HCT116 (cell line): ENCODE measurements at regions not wholly inside any gene's neighbourhood (a gene's known extent, or its start where the extent isn't known, plus 50 kb on each side); places are given as distances from the start of the nearest gene placed in this dataset.

ENCODE experiments used
- ATAC-seq: fragments of 200-7000 bp; cut with Tn5 transposase; 2 replicates; pipeline ENCODE4 v1.9.1; 2020; ENCODE audit warnings: mild to moderate bottlenecking, moderate library complexity
- BruUV-seq: library from RNA; stranded (reverse); fragments of 400-500 nt; replicated peaks from 2 replicates; lab custom pipeline; 2021; lab: Mats Ljungman, UMichigan
- CTCF ChIA-PET: fragments of 300-600 bp; sonication (Branson Sonifier 250); formaldehyde crosslinking; loops from one replicate; lab custom pipeline; 2021; ENCODE audit warnings: antibody characterized with exemption; lab: Charles Lee
- POLR2A ChIA-PET: fragments of 300-600, 350-600 bp; sonication (Branson Sonifier 250); formaldehyde crosslinking; loops from one replicate; lab custom pipeline; 2021; ENCODE audit warnings: antibody characterized with exemption; lab: Charles Lee
- RAD21 ChIA-PET, 2 experiments: fragments of 300-600 bp; sonication (Branson Sonifier 250); formaldehyde crosslinking; loops; one replicate each; lab custom pipeline; 2023; ENCODE audit warnings: low total read pairs in 2 of 2; ENCODE audit not compliant: uncharacterized antibody in 2 of 2, unreplicated experiment in 2 of 2, low non-redundant PET in 1 of 2; lab: Charles Lee
- DNase-seq: peaks from one replicate; pipeline ENCODE4 v3.0.0-alpha.2; 2010; ENCODE audit warnings: low read depth, low spot score
- H2AFZ ChIP-seq: fragments of 200-600 bp; shearing (Covaris generic), sonication (generic); 2 replicates; pipeline ENCODE4 v1.6.1; 2017; ENCODE audit warnings: low read depth, mixed run types, mixed read lengths, antibody characterized with exemption, low read length; ENCODE audit not compliant: poor library complexity, severe bottlenecking
- H3K27ac ChIP-seq: 2 replicates; pipeline ENCODE4 v1.5.1; 2012; ENCODE audit warnings: low read depth, low read length
- H3K27me3 ChIP-seq: fragments of 200-600 bp; sonication (generic); 2 replicates; pipeline ENCODE4 v1.6.1; 2016; ENCODE audit warnings: mixed run types, low read length, mixed read lengths; ENCODE audit not compliant: insufficient read depth
- H3K36me3 ChIP-seq, 2 experiments: fragments of 200-500 bp in 1 of 2; fragments of 200-600 bp in 1 of 2; sonication (Bioruptor generic) in 1 of 2; sonication (generic) in 1 of 2; 2 replicates each; pipeline versions ENCODE4 v1.5.1 to v1.6.1; 2014 to 2016; ENCODE audit warnings: low read length in 2 of 2, inconsistent platforms in 1 of 2, mixed read lengths in 1 of 2, mixed run types in 1 of 2; ENCODE audit not compliant: insufficient read depth in 2 of 2, control insufficient read depth in 1 of 2
- H3K4me1 ChIP-seq, 2 experiments: fragments of 200-600 bp in 1 of 2; sonication (generic) in 1 of 2; 2 replicates each; pipeline versions ENCODE4 v1.5.1 to v1.6.1; 2012 to 2017; ENCODE audit warnings: low read length in 2 of 2, inconsistent platforms in 1 of 2, mild to moderate bottlenecking in 1 of 2, mixed read lengths in 1 of 2, mixed run types in 1 of 2, moderate library complexity in 1 of 2; ENCODE audit not compliant: insufficient read depth in 2 of 2, control insufficient read depth in 1 of 2
- H3K4me2 ChIP-seq: fragments of 200-600 bp; sonication (generic); 2 replicates; pipeline ENCODE4 v1.6.1; 2017; ENCODE audit warnings: mixed run types, low read length, mixed read lengths
- H3K4me3 ChIP-seq, 2 experiments: fragments of 200-600 bp in 1 of 2; sonication (generic) in 1 of 2; replicated peaks in 1 of 2; 2 replicates each; pipeline ENCODE4 v1.5.1; 2011 to 2016; ENCODE audit warnings: low read length in 2 of 2, control low read depth in 1 of 2, low read depth in 1 of 2, mild to moderate bottlenecking in 1 of 2, mixed read lengths in 1 of 2, mixed run types in 1 of 2
- H3K79me2 ChIP-seq: fragments of 200-600 bp; sonication (generic); 2 replicates; pipeline ENCODE4 v1.6.1; 2017; ENCODE audit warnings: mild to moderate bottlenecking, mixed run types, low read length, moderate library complexity, mixed read lengths; ENCODE audit not compliant: insufficient read depth
- H3K9ac ChIP-seq: fragments of 200-600 bp; sonication (generic); 2 replicates; pipeline ENCODE4 v1.6.1; 2016; ENCODE audit warnings: low read length, mixed read lengths
- H3K9me2 ChIP-seq: fragments of 200-600 bp; sonication (generic), shearing (Covaris generic); 2 replicates; pipeline ENCODE4 v1.6.1; 2017; ENCODE audit warnings: mixed run types, mild to moderate bottlenecking, moderate library complexity; ENCODE audit not compliant: insufficient read depth
- H3K9me3 ChIP-seq, 2 experiments: fragments of 200-500 bp in 1 of 2; fragments of 200-600 bp in 1 of 2; sonication (Bioruptor generic) in 1 of 2; sonication (generic) in 1 of 2; 2 replicates each; pipeline ENCODE4 v1.6.1; 2014 to 2017; ENCODE audit warnings: low read length in 2 of 2, mixed read lengths in 2 of 2, inconsistent platforms in 1 of 2, low read depth in 1 of 2, mild to moderate bottlenecking in 1 of 2, mixed run types in 1 of 2, moderate library complexity in 1 of 2; ENCODE audit not compliant: control insufficient read depth in 1 of 2, insufficient read depth in 1 of 2
- H4K20me1 ChIP-seq: fragments of 200-600 bp; sonication (generic), shearing (Covaris generic); 2 replicates; pipeline ENCODE4 v1.6.1; 2017; ENCODE audit warnings: mixed run types, mild to moderate bottlenecking, moderate library complexity; ENCODE audit not compliant: insufficient read depth
- CBX3 ChIP-seq: IDR thresholded peaks from 2 replicates; pipeline ENCODE4 v1.6.1; 2012; ENCODE audit warnings: low read depth
- CEBPB ChIP-seq: IDR thresholded peaks from 2 replicates; pipeline ENCODE4 v1.6.1; 2012; ENCODE audit warnings: low read depth
- EGR1 ChIP-seq: IDR thresholded peaks from 2 replicates; pipeline ENCODE4 v1.6.1; 2012; ENCODE audit warnings: low read depth
- ELF1 ChIP-seq: IDR thresholded peaks from 2 replicates; pipeline ENCODE4 v1.6.1; 2012; ENCODE audit warnings: low read depth, borderline replicate concordance
- EZH2 ChIP-seq: fragments of 200-600 bp; sonication (generic); IDR thresholded peaks from 2 replicates; pipeline ENCODE4 v1.6.1; 2017; ENCODE audit warnings: antibody characterized with exemption, mixed run types
- FOSL1 ChIP-seq: IDR thresholded peaks from 2 replicates; pipeline ENCODE4 v1.6.1; 2012; ENCODE audit warnings: low read depth
- JUND ChIP-seq: IDR thresholded peaks from 2 replicates; pipeline ENCODE4 v1.6.1; 2012
- POLR2AphosphoS5 ChIP-seq: IDR thresholded peaks from 2 replicates; pipeline ENCODE4 v1.6.1; 2011; ENCODE audit warnings: mild to moderate bottlenecking, low read depth, low read length, moderate library complexity
- SP1 ChIP-seq: IDR thresholded peaks from 2 replicates; pipeline ENCODE4 v1.6.1; 2012; ENCODE audit warnings: low read depth
- ZNF274 ChIP-seq: fragments of 200-500 bp; sonication (Bioruptor generic); IDR thresholded peaks from 2 replicates; pipeline ENCODE4 v1.6.1; 2014; ENCODE audit warnings: mild to moderate bottlenecking, low read depth, low read length, inconsistent platforms
- intact Hi-C: fragments of 100-400 bp; cut with micrococcal nuclease; formaldehyde crosslinking; loops from 2 replicates; pipeline ENCODE4 v1.10.0; 2022
- TF ChIP-seq, protein P1 (sequence below): IDR thresholded peaks from 2 replicates; pipeline ENCODE4 v1.6.1; 2012; ENCODE audit warnings: low read depth
- TF ChIP-seq, protein P2 (sequence below): IDR thresholded peaks from 2 replicates; pipeline ENCODE4 v1.6.1; 2012
- TF ChIP-seq, protein P3 (sequence below): IDR thresholded peaks from 2 replicates; pipeline ENCODE4 v1.6.1; 2011; ENCODE audit warnings: mild to moderate bottlenecking, low read length, moderate library complexity; ENCODE audit not compliant: insufficient replicate concordance; ENCODE audit errors: extremely low read depth
- TF ChIP-seq, protein P4 (sequence below): IDR thresholded peaks from 2 replicates; pipeline ENCODE4 v1.6.1; 2012

DNA sequence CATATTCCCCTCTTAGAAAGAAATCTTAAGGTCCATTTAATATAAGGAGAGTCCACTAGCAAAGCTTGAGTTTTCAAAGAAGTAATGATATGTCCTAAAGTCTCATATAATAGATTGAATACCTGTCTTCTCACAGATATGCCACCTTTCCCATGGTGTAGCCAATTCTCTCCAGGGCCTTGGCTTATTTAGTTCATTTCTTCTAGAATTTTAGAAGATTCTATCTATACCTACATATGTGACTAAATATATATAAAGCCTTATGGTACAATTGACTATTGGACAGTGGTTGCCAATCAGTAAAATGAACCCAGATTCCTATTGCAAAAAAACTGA is 370.7 kb upstream of the MAF start:
- Histone ChIP-seq H3K79me2 (no peaks in the 10 kb centered on the region), H3K4me2 (no peak overlapping the region), H3K27ac (no peak overlapping the region), H4K20me1 (no peaks in the 10 kb centered on the region), H3K4me3 (no peak overlapping the region), H3K9me2 (no peaks in the 10 kb centered on the region), H3K36me3 (no peaks in the 10 kb centered on the region), H3K27me3 (no peaks in the 10 kb centered on the region), H2AFZ (no peak overlapping the region), H3K9me3 (peaks cover 43 to 45% of the 10 kb centered on the region in 2 experiments; a peak in 2 of 4 replicates), H3K4me1 (no peaks in the 10 kb centered on the region), H3K9ac (no peak overlapping the region)
- ChIA-PET RAD21 (no interaction called here), POLR2A (no interaction called here), CTCF (no interaction called here)
- intact Hi-C loops, result no loop called here
- TF ChIP-seq EZH2 (no peak), FOSL1 (no peak), ZNF274 (no peak), SP1 (no peak), POLR2AphosphoS5 (no peak), EGR1 (no peak), ELF1 (no peak), CEBPB (no peak), JUND (no peak), CBX3 (no peak)
- TF ChIP-seq, protein P1, sequence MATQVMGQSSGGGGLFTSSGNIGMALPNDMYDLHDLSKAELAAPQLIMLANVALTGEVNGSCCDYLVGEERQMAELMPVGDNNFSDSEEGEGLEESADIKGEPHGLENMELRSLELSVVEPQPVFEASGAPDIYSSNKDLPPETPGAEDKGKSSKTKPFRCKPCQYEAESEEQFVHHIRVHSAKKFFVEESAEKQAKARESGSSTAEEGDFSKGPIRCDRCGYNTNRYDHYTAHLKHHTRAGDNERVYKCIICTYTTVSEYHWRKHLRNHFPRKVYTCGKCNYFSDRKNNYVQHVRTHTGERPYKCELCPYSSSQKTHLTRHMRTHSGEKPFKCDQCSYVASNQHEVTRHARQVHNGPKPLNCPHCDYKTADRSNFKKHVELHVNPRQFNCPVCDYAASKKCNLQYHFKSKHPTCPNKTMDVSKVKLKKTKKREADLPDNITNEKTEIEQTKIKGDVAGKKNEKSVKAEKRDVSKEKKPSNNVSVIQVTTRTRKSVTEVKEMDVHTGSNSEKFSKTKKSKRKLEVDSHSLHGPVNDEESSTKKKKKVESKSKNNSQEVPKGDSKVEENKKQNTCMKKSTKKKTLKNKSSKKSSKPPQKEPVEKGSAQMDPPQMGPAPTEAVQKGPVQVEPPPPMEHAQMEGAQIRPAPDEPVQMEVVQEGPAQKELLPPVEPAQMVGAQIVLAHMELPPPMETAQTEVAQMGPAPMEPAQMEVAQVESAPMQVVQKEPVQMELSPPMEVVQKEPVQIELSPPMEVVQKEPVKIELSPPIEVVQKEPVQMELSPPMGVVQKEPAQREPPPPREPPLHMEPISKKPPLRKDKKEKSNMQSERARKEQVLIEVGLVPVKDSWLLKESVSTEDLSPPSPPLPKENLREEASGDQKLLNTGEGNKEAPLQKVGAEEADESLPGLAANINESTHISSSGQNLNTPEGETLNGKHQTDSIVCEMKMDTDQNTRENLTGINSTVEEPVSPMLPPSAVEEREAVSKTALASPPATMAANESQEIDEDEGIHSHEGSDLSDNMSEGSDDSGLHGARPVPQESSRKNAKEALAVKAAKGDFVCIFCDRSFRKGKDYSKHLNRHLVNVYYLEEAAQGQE, result no peak
- TF ChIP-seq, protein P2, sequence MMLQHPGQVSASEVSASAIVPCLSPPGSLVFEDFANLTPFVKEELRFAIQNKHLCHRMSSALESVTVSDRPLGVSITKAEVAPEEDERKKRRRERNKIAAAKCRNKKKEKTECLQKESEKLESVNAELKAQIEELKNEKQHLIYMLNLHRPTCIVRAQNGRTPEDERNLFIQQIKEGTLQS, result no peak
- TF ChIP-seq, protein P3, sequence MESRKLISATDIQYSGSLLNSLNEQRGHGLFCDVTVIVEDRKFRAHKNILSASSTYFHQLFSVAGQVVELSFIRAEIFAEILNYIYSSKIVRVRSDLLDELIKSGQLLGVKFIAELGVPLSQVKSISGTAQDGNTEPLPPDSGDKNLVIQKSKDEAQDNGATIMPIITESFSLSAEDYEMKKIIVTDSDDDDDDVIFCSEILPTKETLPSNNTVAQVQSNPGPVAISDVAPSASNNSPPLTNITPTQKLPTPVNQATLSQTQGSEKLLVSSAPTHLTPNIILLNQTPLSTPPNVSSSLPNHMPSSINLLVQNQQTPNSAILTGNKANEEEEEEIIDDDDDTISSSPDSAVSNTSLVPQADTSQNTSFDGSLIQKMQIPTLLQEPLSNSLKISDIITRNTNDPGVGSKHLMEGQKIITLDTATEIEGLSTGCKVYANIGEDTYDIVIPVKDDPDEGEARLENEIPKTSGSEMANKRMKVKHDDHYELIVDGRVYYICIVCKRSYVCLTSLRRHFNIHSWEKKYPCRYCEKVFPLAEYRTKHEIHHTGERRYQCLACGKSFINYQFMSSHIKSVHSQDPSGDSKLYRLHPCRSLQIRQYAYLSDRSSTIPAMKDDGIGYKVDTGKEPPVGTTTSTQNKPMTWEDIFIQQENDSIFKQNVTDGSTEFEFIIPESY, result no peak
- TF ChIP-seq, protein P4, sequence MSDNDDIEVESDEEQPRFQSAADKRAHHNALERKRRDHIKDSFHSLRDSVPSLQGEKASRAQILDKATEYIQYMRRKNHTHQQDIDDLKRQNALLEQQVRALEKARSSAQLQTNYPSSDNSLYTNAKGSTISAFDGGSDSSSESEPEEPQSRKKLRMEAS, result no peak
- no peak for DNase-seq
- BruUV-seq, result no TSS peak
- ATAC-seq, result no peak
